ENCODE measurements at regions not wholly inside any gene's neighbourhood (a gene's known extent, or its start where the extent isn't known, plus 50 kb on each side); places are given as distances from the start of the nearest gene placed in this dataset.

- DNase-seq (ENCODE audit: low read depth in 4 of 4, low spot score in 2 of 4) = no peak
Observed at GRCh38 chr13:34583181-34583580, 358.9 kb upstream of the NBEA start.

DNA sequence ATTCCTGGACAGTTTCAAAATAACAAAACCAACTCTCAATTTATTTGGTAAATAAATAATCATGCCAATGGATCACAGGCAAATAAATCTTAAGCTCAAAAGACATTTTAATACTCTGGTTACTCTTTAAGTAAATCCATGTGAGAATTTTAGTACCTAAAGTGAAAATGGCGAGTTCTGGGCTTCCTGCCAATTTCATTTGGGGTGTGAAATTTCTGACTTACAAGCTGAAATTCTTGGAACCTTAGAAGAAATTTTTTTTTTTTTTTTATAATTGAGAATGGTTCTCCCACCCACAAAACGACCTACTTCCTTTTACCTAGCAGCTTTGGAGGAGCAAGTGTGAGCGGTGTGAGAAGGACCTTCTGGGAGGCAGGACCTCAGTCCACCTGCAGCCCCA lies 354.5 kb upstream of the NBEA start:
- DNase-seq (ENCODE audit: low read depth in 4 of 4, low spot score in 2 of 4) = no peak

GRCh38 chr13:34588362-34588761 lies 353.7 kb upstream of the NBEA start:
- DNase-seq (ENCODE audit: low read depth in 4 of 4, low spot score in 2 of 4) = no peak

- no peak for DNase-seq (ENCODE audit: low read depth in 4 of 4, low spot score in 2 of 4)
Observed at GRCh38 chr13:34589581-34589980, 352.5 kb upstream of the NBEA start.

GRCh38 chr13:34591129-34591528 lies 350.9 kb upstream of the NBEA start:
- no peak for DNase-seq (ENCODE audit: low read depth in 4 of 4, low spot score in 2 of 4)

DNA sequence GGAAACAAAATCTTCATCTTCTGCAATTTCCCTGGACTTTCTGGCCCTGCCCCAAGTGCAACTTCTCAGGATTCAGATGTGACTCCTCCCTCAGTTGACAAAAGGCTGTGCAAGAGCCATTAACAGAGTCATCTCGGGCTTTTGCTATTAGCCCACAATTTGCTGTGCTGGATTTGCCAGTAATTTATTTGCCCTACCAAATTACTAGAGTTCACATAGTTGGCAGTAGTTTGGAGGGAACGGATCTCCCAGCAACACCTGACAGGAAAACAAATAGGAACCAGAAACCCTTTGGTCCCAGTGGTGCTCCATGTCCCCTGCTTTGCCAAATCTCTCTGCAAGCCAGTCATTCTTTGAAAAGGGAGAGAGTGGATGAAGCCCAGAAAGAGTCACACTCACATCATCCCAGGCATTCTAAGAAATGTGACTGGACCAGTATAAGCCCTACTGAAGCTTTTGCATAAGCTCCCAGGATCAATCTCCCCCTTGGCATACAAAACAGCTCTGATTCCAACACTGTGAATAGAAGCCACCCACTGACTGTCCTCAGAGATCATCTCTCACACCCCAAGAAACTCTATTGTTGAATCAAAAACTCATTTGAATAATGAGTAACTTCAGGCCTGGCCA lies 350.1 kb upstream of the NBEA start:
- no peak for DNase-seq (ENCODE audit: low read depth in 4 of 4, low spot score in 2 of 4)

DNA sequence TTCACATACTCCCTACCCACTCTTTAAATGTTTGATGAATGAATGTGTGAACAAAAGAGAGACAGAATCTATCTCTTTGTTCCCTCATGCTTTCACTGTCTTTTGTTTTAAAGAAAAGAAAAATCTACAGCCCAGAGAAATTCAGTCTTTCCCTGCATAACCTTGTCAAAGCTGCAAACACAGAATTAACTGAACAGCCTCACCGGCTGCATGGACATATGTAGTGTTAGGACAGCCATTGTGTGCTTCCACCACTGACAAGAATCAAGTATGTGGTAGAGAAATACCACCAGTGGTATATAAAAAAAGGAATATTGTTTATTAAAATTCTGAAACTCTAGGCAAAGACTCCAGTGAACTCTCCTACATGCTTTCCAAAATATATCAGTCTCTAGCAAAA lies 348.4 kb upstream of the NBEA start:
- no peak for DNase-seq (ENCODE audit: low read depth in 4 of 4, low spot score in 2 of 4)

GRCh38 chr13:34594507-34594906 lies 347.6 kb upstream of the NBEA start:
- no peak for DNase-seq (ENCODE audit: low read depth in 4 of 4, low spot score in 2 of 4)

DNA sequence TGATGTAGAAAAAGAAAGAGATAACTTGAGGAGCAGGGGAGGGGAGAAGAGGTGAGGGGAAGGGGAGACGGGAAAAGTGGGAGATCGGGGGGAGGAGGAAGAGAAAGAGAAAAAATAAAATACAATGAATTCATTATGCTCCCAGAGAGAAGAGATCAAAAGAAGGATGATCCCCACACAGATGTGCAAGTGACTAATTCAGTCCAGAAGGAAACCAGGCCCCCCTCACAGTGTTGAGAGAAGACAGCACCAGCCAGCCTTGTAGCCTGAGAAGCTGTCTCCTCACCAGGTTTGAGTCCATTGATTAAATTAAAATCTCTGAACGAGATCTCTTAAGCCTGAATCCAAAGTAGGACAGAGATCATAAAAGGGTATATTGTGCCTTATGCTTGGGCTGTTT lies 333.7 kb upstream of the NBEA start:
- no peak for DNase-seq (ENCODE audit: low read depth in 4 of 4, low spot score in 2 of 4)

- DNase-seq (ENCODE audit: low read depth in 4 of 4, low spot score in 2 of 4) = peak in 1 of 4 donors; percentile 26
Observed at GRCh38 chr13:34611671-34612070, 330.4 kb upstream of the NBEA start.

DNA sequence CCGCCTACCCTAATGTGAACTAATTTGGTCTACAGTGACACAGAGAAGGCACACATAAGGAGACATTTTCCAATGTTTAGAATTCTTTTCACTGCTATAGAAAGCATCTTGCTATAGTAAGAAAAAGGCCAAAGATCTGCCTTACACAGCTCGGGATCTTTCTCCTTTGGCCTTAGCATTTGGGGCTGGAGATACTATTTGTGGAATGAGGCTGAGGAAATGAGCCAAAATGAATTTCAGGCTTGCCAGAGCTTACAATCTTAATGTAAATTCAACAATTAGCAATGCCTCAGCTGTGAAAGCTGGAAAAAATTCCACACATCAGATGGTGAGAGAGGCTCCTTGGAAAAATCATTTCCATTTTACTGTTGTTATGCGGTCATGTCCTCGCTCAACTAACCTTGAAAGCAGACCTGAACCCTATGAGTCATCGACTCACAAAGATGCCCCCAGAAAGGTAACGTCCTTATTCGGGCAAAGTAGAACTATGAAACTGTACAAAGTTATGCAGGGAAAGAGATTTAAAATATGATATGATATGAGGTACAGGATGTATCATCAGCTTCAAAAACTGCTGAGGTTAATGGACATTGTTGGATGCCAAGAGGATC lies 324.5 kb upstream of the NBEA start:
- DNase-seq (ENCODE audit: low read depth in 4 of 4, low spot score in 2 of 4) = no peak

DNA sequence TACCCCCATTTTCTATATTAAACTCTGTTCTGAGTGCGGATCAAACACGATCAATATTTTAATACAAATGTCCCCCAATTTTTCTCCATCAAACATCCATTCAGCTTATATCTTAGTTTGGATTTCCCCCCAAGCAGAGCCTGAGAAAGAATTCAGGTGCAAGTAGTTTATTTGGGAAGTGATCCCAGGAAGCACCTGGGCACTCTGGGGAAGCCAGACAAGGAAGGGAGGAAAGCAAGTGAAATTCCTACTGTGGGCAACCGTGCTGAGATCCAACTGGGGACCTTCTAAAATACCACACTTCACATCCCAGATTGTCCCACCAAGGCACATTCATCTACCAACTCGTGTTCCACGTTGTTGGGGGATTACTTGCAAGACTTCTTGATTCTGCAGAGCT lies 323.4 kb upstream of the NBEA start:
- no peak for DNase-seq (ENCODE audit: low read depth in 4 of 4, low spot score in 2 of 4)

DNA sequence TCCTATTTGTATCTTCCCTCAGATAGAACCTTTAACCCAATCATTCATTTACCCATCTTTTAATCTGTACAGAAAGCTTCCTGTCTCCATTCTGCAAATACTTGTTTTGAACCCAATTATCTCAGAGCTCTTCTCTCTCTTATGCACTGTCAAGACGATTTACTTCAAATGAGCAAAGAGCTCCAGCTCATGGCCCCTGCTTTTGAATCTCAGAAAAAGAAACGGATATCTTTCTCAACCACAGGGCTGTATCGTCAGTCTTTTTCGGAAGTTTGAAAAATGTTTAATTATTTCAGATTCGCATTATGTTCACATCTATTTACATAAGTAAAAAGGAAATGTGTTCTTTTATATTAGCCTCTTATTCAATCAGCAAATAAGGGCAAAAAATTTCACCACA lies 322.7 kb upstream of the NBEA start:
- no peak for DNase-seq (ENCODE audit: low read depth in 4 of 4, low spot score in 2 of 4)

- DNase-seq (ENCODE audit: low read depth in 4 of 4, low spot score in 2 of 4) = no peak
Observed at GRCh38 chr13:34620074-34620850, 321.8 kb upstream of the NBEA start.

- no peak for DNase-seq (ENCODE audit: low read depth in 4 of 4, low spot score in 2 of 4)
Observed at GRCh38 chr13:34620862-34621261, 321.2 kb upstream of the NBEA start.

DNA sequence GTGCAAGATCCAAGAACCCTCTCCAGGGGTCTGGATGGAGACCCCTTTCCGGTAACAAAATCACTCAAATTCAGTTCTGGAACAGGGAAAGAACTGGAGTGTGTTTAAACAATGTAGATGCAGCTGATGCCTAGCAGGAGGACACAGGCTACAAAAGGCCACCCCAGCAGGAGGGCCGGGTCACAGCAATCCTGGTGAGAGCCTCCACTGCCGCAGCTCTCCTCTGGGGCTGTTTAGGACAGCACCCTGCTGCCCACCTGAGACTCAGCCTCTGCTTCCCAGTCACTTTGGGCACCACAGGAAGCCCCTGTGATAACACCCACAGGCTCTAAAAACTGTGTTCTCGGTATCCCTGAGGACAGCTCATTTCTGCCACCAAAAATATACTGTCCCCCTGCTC lies 318.7 kb upstream of the NBEA start:
- no peak for DNase-seq (ENCODE audit: low read depth in 4 of 4, low spot score in 2 of 4)

DNA sequence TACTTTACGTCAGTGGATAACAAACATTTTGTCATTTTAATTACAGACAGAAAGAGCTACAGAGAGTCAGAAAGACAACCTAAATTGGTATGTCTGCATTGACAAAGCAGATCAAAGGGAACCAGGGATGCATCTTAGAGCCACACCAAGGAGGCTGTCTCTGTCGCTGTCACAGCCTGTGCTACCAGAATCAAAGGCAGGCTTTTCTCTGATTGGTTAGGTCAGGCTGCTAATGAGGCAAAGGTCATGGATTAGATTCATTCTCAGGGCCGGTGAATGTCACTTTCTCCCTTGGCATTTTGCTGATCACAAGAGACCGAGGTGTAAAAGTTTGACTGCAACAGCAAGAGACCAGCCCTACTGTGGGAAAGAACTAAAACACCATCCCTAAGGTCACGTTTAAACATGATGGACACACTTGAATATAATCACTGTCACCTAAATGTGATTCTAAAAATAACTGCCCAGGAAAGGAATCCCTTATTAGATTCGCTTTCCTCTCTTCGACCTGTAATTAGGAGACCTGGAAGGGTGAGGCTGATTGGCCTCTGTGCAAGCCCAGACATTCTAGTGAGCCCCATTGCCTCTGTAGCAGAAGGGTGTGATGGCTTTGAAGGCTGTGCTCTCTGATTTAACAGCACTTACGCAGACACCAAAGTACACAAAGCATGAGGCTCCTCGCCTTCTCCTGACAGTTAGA lies 314.4 kb upstream of the NBEA start:
- DNase-seq (ENCODE audit: low read depth in 4 of 4, low spot score in 2 of 4) = no peak

GRCh38 chr13:34628209-34628682 lies 313.8 kb upstream of the NBEA start:
- DNase-seq (ENCODE audit: low read depth in 4 of 4, low spot score in 2 of 4) = no peak

DNA sequence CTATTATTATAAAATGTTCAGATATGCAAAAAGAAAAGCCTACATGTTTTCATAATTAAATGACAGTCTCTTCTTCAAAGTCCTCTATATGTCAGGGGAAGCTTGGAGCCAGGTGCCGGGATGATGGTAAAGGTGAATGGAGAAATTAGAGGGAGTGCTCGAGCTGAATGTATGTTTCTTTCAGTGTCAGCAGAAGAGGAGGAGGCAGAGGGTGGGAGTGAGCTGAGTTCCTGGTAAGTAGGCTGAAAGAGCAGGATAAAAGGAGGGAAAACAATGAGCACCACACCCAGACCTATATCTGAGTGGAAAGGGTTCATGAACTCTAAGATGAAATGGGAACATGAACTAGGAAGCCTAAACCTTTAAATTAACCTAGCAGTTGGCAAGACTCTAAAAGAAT lies 307.6 kb upstream of the NBEA start:
- DNase-seq (ENCODE audit: low read depth in 4 of 4, low spot score in 2 of 4) = no peak

DNA sequence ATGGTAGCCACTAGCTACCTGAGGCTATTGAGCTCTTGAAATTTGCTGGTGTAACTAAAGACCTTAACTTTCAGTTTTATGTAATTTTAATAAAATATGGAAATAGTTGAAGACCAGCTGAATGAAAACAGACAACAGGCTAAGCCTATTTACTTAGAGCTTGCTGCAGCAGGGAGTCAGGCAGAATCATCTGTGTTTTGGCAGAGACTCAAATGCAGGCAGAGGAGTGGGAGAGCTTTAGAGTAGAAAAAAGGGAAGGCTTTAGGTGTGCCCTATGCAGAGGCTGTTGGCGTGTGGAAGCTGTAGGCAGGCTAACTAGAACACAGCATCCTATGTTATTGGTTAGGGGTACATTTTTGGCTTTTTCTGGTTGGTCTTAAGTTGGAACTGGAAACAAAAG lies 304.9 kb upstream of the NBEA start:
- no peak for DNase-seq (ENCODE audit: low read depth in 4 of 4, low spot score in 2 of 4)

DNA sequence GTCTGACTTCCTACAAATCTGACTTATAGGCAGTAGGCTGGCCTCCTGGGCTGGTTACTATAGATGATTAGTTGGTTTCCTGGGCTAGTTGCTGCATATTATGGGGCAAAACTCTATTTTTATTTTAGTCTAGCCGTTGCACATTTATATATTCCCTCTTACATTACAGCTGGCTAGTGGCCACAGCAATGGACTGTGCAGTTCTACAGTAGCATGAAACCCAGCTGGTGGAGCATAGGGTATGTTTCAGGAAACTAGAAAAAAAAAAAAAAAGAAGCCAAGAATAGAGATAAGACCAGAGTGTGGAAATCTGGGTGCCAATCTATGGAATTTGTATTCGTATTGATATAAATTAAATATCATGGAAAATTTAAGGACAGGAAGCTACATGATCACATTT lies 304.4 kb upstream of the NBEA start:
- no peak for DNase-seq (ENCODE audit: low read depth in 4 of 4, low spot score in 2 of 4)

All from left renal cortex interstitium (tissue), 4 donors.